Fibroblast of lung (primary cell): ENCODE measurements at regions not wholly inside any gene's neighbourhood (a gene's known extent, or its start where the extent isn't known, plus 50 kb on each side); places are given as distances from the start of the nearest gene placed in this dataset.

Experiments used
- DNase-seq, 2 donors: peaks; one replicate each; pipeline versions ENCODE4 v3.0.0 to v3.0.0-alpha.2; 2010; ENCODE audit warnings: low read depth in 2 of 2
- H2AFZ ChIP-seq: 2 replicates; pipeline ENCODE4 v1.5.1; 2012; ENCODE audit warnings: low read length, control low read depth, inconsistent platforms
- H3K27ac ChIP-seq: 2 replicates; pipeline ENCODE4 v1.5.1; 2011; ENCODE audit warnings: low read length, control low read depth; ENCODE audit not compliant: insufficient read depth
- H3K27me3 ChIP-seq: 2 replicates; pipeline ENCODE4 v1.5.1; 2011; ENCODE audit warnings: mild to moderate bottlenecking, low read length; ENCODE audit not compliant: control insufficient read depth, insufficient read depth
- H3K36me3 ChIP-seq: 2 replicates; pipeline ENCODE4 v1.5.1; 2011; ENCODE audit warnings: low read length; ENCODE audit not compliant: control insufficient read depth, insufficient read depth
- H3K4me1 ChIP-seq: 2 replicates; pipeline ENCODE4 v1.5.1; 2011; ENCODE audit warnings: low read length; ENCODE audit not compliant: control insufficient read depth, insufficient read depth; ENCODE audit errors: extremely low read depth
- H3K4me2 ChIP-seq: 2 replicates; pipeline ENCODE4 v1.5.1; 2011; ENCODE audit warnings: low read length, control low read depth; ENCODE audit not compliant: insufficient read depth; ENCODE audit errors: extremely low read depth
- H3K4me3 ChIP-seq, 4 experiments: fragments of 200-600 bp in 1 of 4; sonication (generic) in 1 of 4; replicated peaks in 1 of 4; 2 replicates each; pipeline ENCODE4 v1.5.1; 2011 to 2016; ENCODE audit warnings: low read length in 4 of 4, low read depth in 3 of 4, mild to moderate bottlenecking in 3 of 4, control low read depth in 2 of 4, inconsistent platforms in 1 of 4, mixed read lengths in 1 of 4; ENCODE audit not compliant: insufficient read depth in 1 of 4; ENCODE audit errors: control extremely low read depth in 1 of 4
- H3K79me2 ChIP-seq: 2 replicates; pipeline ENCODE4 v1.5.1; 2012; ENCODE audit warnings: mild to moderate bottlenecking, low read length, inconsistent platforms; ENCODE audit not compliant: control insufficient read depth, insufficient read depth
- H3K9ac ChIP-seq: 2 replicates; pipeline ENCODE4 v1.5.1; 2011; ENCODE audit warnings: mild to moderate bottlenecking, low read length, control low read depth; ENCODE audit not compliant: insufficient read depth
- H3K9me3 ChIP-seq: 2 replicates; pipeline ENCODE4 v1.5.1; 2012; ENCODE audit warnings: low read depth, low read length; ENCODE audit not compliant: control insufficient read depth, insufficient read depth
- H4K20me1 ChIP-seq: 2 replicates; pipeline ENCODE4 v1.5.1; 2011; ENCODE audit warnings: low read length; ENCODE audit not compliant: control insufficient read depth, insufficient read depth; ENCODE audit errors: extremely low read depth
- EZH2 ChIP-seq: IDR thresholded peaks from 2 replicates; pipeline ENCODE4 v1.5.1; 2012; ENCODE audit warnings: low read length, control low read depth, mild to moderate bottlenecking; ENCODE audit errors: missing control alignments
- TF ChIP-seq, protein P1 (sequence below), 2 donors: IDR thresholded peaks in 1 of 2; conservative IDR thresholded peaks in 1 of 2; 1 replicate in 1 of 2; 2 replicates in 1 of 2; pipeline ENCODE4 v1.5.1; 2011 to 2012; ENCODE audit warnings: low read length in 2 of 2, control low read depth in 1 of 2, inconsistent platforms in 1 of 2, low read depth in 1 of 2, mild to moderate bottlenecking in 1 of 2

DNA sequence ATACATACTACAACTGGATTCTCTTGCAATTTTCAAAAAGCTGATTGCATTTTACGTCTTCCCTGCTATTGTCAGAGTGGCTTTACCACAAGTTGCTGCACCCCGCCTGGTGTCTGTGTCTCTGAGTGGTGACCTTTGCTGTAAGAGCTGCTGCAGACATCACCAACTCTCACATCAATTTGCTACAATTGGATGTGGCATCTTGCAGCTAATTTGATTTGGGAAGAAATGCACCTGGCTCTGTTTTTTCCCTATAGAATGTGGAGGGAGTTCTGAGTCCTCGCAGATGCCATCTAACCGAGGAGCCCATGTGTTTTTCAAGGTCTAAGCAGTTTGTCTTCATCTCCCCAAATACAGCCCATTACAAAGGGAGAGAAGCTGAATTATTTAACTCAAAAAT is 73.8 kb upstream of the PHOX2B start:
- TF ChIP-seq, protein P1, sequence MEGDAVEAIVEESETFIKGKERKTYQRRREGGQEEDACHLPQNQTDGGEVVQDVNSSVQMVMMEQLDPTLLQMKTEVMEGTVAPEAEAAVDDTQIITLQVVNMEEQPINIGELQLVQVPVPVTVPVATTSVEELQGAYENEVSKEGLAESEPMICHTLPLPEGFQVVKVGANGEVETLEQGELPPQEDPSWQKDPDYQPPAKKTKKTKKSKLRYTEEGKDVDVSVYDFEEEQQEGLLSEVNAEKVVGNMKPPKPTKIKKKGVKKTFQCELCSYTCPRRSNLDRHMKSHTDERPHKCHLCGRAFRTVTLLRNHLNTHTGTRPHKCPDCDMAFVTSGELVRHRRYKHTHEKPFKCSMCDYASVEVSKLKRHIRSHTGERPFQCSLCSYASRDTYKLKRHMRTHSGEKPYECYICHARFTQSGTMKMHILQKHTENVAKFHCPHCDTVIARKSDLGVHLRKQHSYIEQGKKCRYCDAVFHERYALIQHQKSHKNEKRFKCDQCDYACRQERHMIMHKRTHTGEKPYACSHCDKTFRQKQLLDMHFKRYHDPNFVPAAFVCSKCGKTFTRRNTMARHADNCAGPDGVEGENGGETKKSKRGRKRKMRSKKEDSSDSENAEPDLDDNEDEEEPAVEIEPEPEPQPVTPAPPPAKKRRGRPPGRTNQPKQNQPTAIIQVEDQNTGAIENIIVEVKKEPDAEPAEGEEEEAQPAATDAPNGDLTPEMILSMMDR (conservative IDR thresholded peaks at IDR 0.05 in 1 of 2, IDR thresholded peaks at IDR 0.05 in 1 of 2; ENCODE audit: low read depth in 1 of 2, low read length in 2 of 2), result no peak
- no peak for TF ChIP-seq EZH2
- no peak for DNase-seq
- H3K4me1 ChIP-seq, result no peaks in the 10 kb centered on the region
- H3K27ac ChIP-seq, result no peak overlapping the region
- no peaks in the 10 kb centered on the region for H3K36me3 ChIP-seq
- no peak overlapping the region for H2AFZ ChIP-seq
- no peak overlapping the region for H3K9ac ChIP-seq
- H3K4me2 ChIP-seq, result no peak overlapping the region
- H4K20me1 ChIP-seq, result no peaks in the 10 kb centered on the region
- H3K9me3 ChIP-seq, result no peaks in the 10 kb centered on the region
- H3K4me3 ChIP-seq, result no peak overlapping the region
- H3K27me3 ChIP-seq, result peaks cover 3% of the 10 kb centered on the region
- no peaks in the 10 kb centered on the region for H3K79me2 ChIP-seq

DNA sequence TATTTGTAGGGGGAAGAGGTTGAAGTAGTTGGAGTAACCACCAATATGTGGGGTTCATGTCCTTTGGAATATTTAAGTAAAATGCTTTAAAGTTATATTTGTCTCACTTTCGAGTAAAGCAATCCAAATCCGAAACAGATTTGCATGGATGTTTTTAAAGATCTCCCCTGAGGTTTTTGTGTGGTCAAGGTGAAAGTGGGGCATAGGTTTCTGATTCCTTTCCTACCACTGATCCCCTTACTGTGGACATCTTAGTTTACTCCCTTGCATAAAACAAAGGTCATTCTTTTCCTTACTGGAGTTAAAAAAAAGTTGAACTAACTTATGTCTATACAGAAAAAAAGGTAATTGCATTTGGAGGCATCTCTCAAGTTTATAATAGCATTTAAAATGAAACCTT is 71.9 kb upstream of the PHOX2B start:
- no peak overlapping the region for H2AFZ ChIP-seq
- H4K20me1 ChIP-seq, result no peaks in the 10 kb centered on the region
- H3K79me2 ChIP-seq, result no peaks in the 10 kb centered on the region
- H3K9me3 ChIP-seq, result no peaks in the 10 kb centered on the region
- no peak overlapping the region for H3K27ac ChIP-seq
- no peaks in the 10 kb centered on the region for H3K4me1 ChIP-seq
- no peak for DNase-seq
- no peak overlapping the region for H3K9ac ChIP-seq
- peaks cover 3% of the 10 kb centered on the region for H3K27me3 ChIP-seq
- no peak overlapping the region for H3K4me3 ChIP-seq
- no peak for TF ChIP-seq EZH2
- TF ChIP-seq, protein P1 (conservative IDR thresholded peaks at IDR 0.05 in 1 of 2, IDR thresholded peaks at IDR 0.05 in 1 of 2; ENCODE audit: low read depth in 1 of 2, low read length in 2 of 2), result no peak
- no peak overlapping the region for H3K4me2 ChIP-seq
- no peaks in the 10 kb centered on the region for H3K36me3 ChIP-seq

DNA sequence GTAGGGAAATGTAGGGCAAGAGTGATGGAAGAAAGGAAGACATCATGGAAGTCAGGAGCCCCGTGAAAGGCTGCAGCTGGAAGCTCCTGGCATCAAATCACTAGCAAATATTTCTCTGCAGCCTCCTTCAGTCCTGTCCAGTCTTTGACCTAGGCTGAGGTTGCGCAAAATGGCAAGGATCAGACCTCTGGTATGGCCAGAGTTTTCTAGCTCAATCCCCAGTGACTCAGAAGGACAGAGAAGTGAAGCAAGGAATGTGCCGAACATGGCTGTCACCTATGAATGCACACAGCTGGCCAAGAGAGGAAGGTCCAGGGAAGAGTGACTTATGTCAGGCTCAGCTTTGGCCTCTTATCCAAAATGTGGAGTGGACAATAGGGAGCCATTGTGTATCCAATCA is 71.1 kb upstream of the PHOX2B start:
- TF ChIP-seq, protein P1 (conservative IDR thresholded peaks at IDR 0.05 in 1 of 2, IDR thresholded peaks at IDR 0.05 in 1 of 2; ENCODE audit: low read depth in 1 of 2, low read length in 2 of 2), result no peak
- TF ChIP-seq EZH2, result no peak
- H3K27me3 ChIP-seq, result peaks cover 3% of the 10 kb centered on the region
- H3K4me3 ChIP-seq, result no peak overlapping the region
- no peak overlapping the region for H3K9ac ChIP-seq
- no peaks in the 10 kb centered on the region for H3K4me1 ChIP-seq
- no peak overlapping the region for H2AFZ ChIP-seq
- no peak for DNase-seq
- H3K9me3 ChIP-seq, result no peaks in the 10 kb centered on the region
- no peaks in the 10 kb centered on the region for H3K79me2 ChIP-seq
- no peaks in the 10 kb centered on the region for H4K20me1 ChIP-seq
- H3K36me3 ChIP-seq, result no peaks in the 10 kb centered on the region
- no peak overlapping the region for H3K4me2 ChIP-seq
- H3K27ac ChIP-seq, result no peak overlapping the region
